GM18517 (cell line): ENCODE measurements at regions not wholly inside any gene's neighbourhood (a gene's known extent, or its start where the extent isn't known, plus 50 kb on each side); places are given as distances from the start of the nearest gene placed in this dataset.

Experiments used
- ATAC-seq: cut with Tn5 transposase; IDR thresholded peaks from one replicate; pipeline ENCODE4 v1.9.1; 2021; ENCODE audit warnings: mild to moderate bottlenecking, moderate library complexity; ENCODE audit not compliant: unreplicated experiment

DNA sequence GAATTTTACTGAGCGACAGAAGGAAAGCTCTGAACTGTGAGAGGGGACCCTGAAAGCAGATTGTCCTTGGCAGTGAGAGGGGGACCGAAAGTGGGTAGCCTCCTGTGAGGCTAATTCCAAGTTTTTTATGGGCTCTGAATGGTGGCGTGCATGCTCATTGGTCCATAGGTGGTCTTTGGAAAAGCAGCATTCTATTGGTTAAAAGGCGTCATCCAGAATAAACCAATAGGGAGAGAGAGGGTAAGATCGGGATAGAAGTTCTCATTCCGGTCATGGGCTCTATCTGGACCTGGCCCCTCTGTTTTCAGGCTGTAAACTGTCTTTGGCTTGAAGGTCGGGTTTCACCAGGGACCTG lies 539.8 kb upstream of the PCDH9 start:
- no peak for ATAC-seq

DNA sequence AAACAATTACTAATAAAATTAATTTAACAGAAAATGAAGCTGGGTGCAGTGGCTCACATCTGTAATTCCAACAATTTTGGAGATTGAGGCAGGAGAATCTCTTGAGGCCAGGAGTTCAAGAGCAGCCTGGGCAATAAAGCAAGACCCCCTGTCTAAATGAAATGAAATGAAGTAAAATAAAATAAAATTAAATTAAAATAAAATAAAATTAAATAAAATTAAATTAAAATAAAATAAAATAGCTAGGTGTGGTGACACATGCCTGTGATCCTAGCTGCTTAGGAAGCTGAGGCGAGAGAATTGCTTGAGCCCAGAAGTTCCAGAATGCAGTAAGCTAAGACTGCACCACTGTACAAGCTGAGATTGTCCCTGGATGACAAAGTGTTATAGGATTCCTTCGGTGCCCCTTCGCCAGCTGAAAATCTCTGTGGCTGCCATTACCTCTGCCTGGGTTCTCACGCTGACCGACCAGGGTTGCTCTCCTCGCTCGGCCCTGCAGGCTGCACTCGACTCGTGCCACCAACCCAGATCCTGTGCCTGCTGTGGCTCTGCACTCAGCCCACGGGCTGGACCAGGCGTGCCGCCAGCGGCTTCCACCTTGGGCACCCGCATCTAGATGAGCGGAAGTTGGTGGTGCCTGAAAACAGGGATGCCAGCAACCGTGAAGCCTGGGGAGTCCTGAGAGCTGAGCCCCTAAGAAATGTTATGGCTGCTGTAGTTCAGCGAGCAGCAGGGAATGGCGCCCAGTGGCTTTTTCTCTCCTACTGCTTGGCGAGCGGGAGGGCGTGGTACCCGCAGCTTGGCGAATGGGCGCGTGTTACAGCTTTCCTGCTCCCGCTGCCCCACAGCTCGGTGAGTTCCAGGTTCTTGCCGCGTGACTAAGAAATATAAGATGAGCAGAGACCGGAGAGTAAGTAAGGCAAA lies 539.2 kb upstream of the PCDH9 start:
- ATAC-seq, result no peak

DNA sequence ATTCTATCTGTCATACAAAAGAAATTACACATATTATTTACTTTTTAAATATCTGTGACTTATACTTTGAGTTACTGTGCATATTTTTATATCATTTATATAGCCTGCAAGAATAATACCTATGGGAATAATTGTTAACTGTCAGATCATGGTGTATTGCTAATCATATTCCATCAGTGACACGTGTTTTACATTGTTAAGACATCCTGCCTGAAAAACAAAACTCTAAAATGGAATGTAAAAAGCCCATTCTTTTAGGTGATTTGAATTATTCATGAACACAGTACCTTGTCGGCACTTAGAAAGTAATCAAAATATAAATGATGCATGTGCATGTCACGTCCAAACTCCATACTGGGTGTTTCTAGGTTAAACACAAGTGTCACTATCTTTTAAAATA lies 533.8 kb upstream of the PCDH9 start:
- ATAC-seq, result no peak

DNA sequence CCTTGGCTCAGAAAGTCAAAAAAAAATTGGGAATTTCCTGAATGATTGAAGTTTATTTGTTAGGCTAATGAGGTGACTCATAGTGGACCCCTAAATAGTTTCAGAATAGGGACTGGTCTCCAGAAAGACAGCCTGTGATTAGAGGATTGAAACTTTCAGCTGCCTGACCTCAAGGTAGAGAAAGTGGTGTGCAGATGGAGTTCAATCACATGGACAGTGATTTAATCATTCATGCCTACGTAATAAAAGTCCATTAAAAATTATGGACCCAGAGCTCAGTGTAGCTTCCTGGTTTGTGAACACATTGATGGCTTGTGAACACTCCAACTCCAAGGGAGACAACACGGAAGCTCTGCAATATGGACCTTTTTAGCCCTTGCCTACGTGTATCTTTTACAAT lies 533.2 kb upstream of the PCDH9 start:
- ATAC-seq, result no peak

DNA sequence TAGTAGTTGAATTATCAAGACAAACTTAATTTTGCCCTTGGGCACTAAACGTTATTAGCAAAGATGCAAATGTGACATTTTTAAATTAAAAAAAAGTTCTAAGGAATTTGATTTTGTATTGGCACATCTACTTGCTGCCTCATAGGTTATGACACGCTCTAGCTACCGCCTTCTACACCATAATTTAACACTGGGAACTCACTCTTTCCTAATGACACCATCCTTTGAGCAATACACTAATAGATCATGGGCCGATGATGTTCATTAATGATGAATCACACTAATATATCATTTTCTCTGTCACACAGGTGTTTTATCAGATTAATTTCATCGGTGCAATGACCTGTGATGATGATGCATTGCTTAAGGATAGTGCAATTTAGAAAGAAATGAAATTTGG lies 528.8 kb upstream of the PCDH9 start:
- ATAC-seq, result no peak

DNA sequence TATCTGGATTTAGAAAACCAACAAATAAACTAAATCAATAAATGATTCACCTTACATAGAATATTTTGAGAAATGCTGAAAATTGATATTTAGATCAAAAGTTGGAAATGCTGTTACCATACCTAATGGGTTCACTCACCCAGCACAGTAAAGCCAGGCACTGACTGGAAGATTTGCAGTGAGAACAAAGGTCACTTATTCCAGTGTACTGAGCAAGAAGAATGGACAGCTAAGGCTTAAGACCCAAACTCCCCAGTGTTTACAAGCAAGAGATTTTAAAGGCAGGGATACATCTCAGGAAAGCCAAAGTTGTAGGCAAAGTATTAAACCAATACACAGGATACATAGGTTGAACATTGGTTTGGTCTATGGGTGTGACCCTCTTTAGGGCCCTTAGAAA lies 523.9 kb upstream of the PCDH9 start:
- no peak for ATAC-seq

DNA sequence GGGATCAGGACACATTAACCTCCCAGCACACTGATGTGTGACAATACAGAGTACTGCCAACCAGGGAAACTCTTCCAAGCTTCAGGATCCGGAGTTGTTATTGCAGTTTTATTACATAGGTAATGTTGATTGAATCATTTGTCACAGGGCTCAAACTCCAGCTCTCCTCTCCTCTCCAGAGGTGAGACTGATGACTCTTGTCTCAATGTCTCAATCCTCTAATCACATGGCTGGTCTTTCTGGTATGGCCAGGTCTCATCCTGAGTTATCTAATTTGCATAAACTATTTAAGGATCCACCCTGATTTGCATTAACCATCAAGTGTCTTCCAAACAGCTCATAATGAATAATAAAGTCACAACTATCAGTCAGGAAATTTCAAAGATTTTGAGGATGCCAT lies 522.6 kb upstream of the PCDH9 start:
- no peak for ATAC-seq

DNA sequence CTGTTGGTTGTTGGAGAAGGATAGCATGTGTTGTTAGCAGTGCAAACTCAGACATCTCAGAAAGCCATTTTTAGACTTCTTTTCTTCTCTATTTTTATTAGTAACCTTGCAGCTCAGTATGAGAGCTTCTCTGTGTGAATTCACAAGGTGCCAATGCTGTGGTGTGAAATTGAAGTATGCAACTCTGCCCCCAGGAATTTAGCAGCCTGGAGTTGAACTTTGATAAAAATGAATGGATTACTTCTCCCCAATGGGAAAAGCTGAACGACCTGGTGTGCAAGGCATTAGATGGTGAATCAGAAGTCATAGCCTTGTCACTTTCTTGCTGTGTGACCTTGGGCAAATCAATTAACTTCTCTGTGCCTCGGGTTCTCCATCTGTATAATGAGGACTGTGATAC lies 512.3 kb upstream of the PCDH9 start:
- ATAC-seq, result no peak

DNA sequence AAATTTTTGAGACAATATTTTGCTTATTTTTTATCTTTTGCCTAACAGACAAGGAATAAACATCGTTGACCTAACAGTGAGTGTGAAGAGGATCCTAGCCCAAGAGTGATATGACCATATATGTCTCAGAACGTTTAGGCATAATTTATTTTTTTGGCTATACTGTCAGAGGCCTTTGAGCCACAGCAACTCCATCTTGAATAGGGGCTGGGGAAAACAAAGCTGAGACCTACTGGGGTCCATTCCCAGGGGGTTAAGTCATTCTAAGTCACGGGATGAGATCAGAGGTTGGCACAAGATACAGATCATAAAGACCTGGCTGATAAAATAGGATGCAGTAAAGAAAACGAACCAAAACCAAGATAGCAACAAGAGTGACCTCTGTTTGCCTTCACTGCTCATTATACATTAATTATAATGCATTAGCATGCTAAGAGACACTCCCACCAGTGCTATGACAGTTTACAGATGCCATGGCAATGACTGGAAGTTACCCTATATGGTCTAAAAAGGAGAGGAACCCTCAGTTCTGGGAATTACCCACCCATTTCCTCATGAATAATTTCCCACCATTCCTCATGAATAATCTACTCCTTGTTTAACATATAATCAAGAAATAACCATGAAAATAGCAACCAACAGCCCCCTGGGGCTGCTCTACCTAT lies 510.9 kb upstream of the PCDH9 start:
- ATAC-seq, result no peak

DNA sequence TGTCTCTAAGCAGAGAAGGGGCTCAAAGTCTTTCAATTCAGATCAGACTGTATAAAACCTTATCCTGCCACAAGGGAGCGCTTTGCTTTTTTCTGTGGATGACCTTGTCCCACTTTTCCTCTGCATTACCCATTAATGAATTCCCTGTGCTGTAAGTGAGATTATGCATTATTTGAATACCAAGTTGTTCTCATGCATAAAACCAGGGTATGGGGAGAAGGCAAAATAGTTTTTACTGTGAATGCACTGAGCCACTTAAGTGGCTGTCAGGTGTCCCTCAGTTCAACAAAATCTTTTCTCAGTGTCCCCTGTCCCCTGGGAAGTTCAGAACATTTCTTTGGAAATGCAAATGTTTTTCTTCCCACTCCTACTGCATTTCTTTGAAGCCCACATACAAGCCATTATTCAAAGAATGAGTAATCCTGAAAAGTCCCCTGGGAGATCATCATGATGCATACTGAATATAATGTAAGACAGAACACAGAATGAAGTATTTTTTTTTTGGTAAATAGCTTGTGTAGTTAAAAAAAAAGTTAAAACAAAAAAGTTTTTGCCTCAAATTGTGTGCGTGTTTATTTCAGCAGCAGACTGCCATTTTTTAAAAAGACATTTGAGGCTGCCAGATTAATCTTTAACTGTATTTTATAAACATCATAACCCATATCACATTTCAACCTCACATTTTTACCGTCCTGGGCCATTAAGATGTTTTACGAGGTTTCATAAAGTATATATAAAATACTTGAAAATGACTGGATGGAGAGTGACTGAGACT lies 506.7 kb upstream of the PCDH9 start:
- no peak for ATAC-seq

DNA sequence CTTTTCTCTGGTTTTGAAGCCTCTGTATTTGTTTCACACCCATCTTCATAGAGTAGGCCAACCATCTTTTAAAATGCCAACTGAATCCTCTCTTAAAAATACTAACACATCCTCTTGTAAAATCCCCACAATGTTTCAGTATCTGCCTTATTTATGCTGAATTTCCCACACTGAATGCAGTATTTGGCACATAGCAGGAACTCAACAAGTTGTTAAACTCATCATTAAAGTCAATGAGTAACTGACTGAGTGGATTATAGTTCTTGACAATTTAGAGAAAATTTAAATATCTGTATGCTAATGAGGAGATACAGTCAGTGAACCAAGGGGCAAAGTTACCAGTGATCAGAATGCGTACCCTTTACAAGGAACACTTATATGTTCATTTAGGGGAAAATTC lies 505.5 kb upstream of the PCDH9 start:
- ATAC-seq, result no peak

DNA sequence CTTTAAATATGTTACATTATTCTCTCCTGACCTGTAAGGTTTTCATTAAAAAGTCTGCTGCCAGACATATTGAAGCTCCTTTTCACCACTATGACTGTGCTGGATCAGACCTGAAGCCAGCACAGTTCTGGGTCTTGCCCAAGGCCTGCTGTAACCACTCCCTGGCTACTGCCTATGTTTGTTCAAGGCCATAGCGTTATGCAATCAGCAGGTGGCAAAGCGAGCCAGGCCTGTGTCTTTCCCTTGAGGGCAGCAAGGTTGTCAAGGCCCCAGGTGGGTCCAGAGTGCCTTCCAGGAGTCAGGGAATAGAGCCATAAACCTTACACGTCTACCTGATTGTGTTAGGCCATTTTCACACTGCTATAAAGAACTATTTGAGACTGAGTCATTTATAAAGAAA lies 496.8 kb upstream of the PCDH9 start:
- ATAC-seq, result no peak

DNA sequence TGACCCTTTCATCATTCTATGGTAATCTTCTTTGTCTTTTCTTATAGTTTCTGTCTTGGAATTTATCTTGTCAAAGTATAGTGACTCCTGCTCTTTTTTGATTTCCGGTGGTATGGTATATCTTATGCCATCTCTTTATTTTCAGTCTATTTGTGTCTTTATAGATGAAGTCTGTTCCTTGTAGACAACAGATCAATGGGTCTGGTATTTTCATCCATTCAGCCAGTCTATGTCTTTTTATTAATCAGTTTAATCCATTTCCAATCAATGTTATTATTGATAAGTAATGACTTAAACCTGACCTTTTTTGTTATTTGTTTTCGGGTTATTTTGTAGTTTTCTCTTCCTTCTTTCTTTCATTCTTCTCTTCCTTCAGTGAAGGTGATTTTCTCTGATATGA lies 495.9 kb upstream of the PCDH9 start:
- ATAC-seq, result no peak

DNA sequence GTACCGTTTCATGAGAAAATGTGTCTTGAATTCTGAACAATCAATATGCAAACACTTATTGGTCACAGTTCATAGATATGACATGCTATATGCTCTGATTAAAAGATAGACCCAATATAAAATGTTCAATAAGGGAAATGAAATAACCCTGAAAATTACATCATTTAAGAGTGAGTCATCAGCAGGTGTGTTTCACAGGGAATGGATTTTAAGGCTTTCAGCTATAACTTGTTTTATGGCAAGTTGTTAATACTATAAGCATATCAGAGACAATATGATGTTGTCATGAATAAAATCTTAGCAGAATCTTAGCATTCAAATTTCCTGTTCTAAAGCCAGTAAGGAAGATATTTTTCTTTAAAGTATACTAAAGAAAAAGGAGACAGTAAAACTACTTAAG lies 483.4 kb upstream of the PCDH9 start:
- ATAC-seq, result no peak

DNA sequence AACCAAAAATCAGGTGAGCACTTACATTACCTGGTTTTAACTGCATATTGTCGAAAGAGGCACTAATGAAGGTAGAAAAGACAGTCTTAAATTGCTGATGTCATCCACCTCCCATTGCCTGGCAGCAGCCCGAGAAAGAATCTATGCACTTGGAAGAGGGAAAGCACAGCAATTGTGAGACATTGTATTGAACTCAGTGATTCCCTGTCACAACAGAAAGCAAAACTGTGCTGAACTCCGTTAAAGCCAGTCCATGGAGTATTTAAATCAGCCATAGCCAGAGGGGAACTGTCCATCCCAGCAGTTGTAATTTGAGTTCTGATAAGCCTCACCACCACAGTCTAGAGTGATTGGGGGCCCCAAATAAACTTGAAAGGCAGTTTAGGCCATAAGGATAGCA lies 466.6 kb upstream of the PCDH9 start:
- ATAC-seq, result no peak

DNA sequence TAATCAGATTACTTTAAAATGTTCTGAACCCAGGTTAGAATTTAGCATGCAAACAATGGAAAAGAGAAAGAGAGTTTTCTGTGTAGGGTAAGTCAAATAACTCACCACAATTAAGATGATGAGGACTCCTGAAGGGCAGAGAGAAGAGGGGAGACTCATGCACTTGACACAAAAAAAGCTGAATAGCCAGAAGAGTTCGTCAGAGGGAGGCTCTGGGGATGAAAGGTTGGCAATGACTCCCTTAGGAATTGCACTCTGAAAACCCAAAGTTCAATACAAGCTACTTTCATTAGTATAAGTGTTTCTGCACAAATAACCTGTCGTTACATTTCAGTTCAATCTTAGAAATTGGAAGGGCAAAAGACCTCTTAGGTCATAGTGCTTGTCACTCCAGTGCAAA lies 434.4 kb upstream of the PCDH9 start:
- ATAC-seq, result no peak

DNA sequence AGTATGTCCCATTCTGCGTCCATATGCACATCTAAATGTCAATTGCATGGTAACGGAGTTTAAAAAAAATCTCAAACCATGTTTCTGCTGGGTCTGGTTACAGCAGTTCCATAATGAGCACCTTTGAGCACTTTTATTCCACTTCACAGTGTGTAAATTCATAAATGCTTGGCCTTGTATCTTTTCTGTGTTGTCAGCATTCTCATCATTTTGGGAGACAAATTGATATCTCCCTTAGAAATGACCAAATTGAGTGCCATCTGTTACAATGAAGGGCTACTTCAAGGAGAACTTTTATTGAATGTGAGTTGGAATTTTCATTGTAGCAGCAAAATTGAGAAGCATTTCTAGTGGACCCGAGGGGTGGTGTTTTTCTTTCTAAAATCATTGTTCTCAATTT lies 432.9 kb upstream of the PCDH9 start:
- ATAC-seq, result no peak

DNA sequence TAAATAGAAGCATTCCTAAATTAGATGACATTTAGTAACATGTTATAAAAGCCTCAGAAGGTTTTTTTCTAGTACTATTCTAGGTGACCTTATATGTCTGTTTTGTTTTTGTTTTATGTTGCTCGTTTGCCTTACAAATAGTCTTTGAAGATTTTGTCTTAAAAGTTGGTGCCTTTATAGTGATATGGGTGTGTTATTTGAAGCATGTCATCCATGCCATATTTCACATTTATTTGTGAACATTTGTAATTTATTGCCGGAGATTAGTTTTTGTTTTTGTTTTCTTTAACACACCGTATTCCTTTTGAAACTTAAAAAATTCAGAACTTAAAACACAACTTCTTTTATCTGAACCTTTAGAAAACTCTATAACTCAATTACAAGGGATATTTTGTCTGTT lies 422.8 kb upstream of the PCDH9 start:
- no peak for ATAC-seq

DNA sequence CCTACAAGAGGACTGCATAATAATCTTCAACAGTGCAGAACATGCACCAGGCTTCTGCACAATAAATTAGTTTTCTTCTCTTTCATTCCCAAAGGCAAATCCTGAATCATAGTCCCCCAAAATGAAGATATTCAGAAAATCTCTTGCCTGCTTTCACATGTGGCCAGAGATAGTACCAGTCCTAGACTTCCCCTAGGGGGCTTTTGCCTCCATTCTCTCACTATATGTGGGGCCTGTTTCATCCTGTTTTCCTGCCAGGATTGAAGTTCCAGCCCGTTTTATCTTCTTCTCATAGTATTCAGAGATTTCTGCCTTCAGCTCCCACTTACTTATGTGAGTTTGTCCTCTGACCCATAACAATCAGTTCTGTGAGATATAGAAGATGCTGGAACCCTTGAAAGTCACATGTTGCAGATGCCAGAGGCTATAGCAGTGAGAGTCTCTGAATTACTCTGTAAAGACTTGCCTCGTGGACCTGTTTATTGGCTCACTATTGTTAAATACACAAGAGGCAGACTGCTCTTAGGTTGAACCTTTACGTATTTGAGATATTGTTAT lies 421.9 kb upstream of the PCDH9 start:
- no peak for ATAC-seq

DNA sequence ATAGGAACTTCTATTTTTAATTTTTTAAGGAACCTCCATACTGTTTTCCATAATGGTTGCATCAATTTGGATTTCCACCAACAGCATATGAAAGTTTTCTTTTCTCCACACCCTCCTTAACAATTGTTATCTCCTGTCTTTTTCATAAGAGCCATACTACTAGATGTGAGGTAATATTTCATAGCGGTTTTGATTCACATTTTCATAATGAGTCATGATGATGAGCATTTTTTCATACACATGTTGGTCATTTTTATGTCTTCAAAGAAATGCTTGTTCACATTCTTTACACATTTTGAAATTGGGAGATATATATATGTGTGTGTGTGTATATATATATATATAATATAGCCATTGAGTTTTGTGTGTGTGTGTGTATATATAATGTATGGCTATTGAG lies 420.3 kb upstream of the PCDH9 start:
- no peak for ATAC-seq

DNA sequence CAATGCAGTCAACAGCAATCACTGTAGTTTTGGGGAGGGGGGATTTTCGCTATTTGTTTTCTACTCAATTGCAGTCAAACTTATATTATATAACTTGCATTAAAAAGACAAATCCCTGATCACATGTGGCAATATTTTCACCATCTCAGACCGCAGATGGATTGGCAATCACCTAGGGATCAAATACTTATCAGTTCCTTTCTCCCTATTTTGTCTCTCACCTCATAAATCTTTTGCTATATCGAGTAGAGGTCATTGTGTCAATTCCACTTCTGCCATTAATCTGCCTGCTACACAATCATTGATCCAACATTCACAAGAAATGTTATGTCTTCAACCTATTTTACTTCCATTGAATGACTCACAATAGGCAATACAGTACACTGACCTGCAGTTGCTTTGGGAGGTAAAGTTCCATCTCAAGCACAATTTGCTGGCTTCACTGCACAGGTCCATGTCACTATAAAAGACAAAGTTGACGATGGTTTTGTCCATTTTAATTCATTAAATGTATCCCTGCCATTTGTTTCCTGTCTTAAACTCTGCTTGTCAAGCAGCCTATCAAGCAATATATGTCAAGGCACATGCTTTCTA lies 415.8 kb upstream of the PCDH9 start:
- ATAC-seq, result no peak
